ENCODE measurements at regions not wholly inside any gene's neighbourhood (a gene's known extent, or its start where the extent isn't known, plus 50 kb on each side); places are given as distances from the start of the nearest gene placed in this dataset.
"Not testable (repeated sequence)": the region's sequence is repeated elsewhere in the genome, so short reads cannot be mapped to it uniquely, and the experiment has no call there.

GRCh38 chr6:103801901-103802479 is 1057.7 kb downstream of the HACE1 start:
- not testable (repeated sequence) for TF ChIP-seq POLR2A, EP300 (IDR thresholded peaks at IDR 0.05)
- TF ChIP-seq, protein P1, sequence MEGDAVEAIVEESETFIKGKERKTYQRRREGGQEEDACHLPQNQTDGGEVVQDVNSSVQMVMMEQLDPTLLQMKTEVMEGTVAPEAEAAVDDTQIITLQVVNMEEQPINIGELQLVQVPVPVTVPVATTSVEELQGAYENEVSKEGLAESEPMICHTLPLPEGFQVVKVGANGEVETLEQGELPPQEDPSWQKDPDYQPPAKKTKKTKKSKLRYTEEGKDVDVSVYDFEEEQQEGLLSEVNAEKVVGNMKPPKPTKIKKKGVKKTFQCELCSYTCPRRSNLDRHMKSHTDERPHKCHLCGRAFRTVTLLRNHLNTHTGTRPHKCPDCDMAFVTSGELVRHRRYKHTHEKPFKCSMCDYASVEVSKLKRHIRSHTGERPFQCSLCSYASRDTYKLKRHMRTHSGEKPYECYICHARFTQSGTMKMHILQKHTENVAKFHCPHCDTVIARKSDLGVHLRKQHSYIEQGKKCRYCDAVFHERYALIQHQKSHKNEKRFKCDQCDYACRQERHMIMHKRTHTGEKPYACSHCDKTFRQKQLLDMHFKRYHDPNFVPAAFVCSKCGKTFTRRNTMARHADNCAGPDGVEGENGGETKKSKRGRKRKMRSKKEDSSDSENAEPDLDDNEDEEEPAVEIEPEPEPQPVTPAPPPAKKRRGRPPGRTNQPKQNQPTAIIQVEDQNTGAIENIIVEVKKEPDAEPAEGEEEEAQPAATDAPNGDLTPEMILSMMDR (IDR thresholded peaks at IDR 0.05) = not testable (repeated sequence)
